Stimulated activated CD8-positive, alpha-beta memory T cell treated with anti-CD3 and anti-CD28 coated beads, Interleukin-7, amount 100 ng/mL, for 48 hours (primary cell): ENCODE measurements at regions not wholly inside any gene's neighbourhood (a gene's known extent, or its start where the extent isn't known, plus 50 kb on each side); places are given as distances from the start of the nearest gene placed in this dataset.
"Not testable (repeated sequence)": the region's sequence is repeated elsewhere in the genome, so short reads cannot be mapped to it uniquely, and the experiment has no call there.

ENCODE experiments used
- DNase-seq, 2 donors: peaks; one replicate each; pipeline ENCODE4 v3.0.0-alpha.2; 2020; ENCODE audit warnings: low read depth in 1 of 2; ENCODE audit errors: extremely low read depth in 1 of 2

DNA sequence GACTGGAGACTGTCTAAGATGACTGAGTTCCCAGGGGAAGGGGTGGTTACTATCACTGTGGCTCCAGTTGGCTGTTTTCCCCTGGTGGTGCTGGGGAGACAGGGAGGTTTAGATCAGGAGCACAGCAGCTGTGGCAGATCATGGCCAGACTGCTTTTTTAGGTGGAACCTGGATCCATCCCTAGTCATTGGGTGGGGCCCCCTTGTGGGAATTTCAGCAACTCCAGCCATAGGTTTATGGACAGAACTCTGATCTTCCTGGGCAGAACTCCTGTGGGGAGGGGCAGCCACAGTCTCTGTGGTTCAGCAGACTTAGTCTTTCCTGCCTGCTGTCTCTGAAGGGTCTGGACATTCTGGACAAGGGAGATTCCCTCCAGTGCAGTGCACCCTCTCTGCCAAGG lies 917.4 kb upstream of the FOXG1 start:
- DNase-seq: not testable (repeated sequence)

DNA sequence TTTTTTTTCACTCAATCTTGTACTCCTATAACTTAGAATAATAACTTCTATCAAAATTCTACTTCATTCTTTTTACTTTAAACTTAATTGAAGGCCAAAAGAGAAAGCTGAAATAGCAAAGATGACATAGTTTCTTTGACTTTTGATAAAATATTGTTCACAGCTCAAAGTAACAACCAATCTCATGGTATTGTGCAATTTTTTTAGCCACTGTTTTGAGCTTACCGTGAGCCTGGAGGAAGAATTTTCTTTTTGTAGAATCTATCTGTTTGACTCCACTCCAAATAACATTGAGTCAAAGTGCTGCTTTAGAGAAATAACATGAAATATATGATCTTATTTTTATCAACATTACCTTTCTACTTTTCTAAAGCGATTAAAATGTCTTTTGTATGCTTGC lies 903.9 kb upstream of the FOXG1 start:
- DNase-seq: no peak

DNA sequence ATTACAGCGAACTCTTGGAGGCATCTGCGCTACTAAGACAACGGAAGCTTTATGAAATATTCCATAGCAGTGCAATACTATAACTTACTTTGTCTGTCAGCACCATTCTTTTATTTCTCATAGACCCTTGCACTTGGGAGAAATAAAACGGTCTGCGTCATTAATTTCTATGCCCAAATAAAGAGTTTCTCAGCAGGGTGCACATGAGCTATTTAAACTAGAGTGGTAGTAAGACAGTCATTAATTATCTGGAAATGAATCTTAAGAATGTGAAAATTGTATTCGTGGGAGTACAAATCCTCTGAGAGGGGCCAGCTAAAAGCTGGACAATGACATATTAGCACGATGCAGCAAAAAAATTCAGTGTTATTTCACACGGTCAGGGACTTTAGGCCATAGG lies 903.4 kb upstream of the FOXG1 start:
- no peak for DNase-seq

DNA sequence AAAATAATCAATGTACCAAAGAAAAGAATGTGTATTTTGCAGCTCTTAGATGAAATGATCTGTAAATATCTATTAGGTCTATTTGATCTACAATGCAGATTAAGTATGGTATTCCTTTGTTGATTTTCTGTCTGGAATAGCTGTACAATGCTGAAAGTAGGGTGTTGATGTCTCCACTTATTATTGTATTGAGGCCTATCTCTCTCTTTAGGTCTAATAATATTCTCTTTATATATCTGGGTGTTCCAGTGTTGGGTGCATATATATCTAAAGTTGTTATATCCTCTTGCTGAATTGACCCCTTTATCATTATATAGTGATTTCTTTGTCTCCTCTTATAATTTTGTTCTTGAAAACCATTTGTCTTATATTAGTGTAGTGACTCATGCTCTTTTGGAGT lies 885.5 kb upstream of the FOXG1 start:
- no peak for DNase-seq

DNA sequence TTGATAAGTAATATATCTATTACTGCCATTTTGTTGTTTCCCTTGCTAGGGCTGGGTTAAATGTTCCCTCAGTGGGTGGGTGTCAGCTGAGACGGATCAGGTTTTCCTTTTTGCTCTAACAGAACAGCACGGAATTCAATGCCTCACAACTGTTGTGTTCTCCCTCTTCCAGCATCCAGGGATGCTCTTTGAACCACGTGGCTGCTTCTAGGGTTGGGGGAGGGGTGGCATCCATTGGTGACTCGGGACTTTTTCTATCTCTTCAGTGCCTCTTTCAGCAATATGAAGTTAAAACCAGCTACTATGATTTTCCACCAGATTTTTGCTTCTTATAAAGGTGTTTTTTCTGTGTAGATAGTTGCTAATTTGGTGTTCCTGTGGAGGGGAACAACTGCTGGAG lies 884.9 kb upstream of the FOXG1 start:
- no peak for DNase-seq

DNA sequence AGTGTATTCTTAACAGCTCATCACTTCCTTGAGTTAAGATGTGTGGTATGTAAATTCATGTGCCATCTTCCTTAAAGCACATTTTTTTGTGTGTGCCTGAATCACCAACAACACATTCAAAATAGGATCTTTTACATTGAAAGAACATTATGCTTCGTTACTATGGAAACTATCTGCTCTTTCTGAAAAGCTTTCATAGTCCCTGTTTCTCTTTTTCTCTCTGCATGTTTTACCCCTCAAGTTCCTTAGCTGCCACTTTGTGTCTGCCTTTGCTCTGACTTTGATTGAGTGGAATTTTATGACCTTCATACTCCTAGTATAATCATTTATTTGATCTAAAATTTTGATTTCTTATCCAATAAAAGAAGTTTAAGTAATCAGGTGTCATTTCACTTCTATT lies 880.3 kb upstream of the FOXG1 start:
- DNase-seq: no peak

DNA sequence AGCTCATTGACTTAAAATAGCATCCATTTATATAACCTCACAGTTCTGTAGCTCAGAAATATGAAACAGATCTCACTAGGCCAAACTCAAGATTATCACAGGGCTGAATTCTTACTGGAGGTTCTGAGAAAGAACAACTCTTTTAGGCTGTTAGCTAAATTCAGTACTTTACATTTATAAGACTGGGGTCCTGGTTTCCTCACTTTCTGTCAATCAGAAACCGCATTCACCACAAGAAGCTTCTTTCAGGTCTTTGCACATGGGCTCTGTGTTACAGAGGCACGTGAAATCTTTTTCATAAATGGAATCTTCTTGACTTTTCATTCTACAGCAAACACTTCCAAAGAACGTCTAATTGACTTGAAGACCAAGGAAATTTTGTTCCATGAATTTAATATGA lies 876.3 kb upstream of the FOXG1 start:
- no peak for DNase-seq

DNA sequence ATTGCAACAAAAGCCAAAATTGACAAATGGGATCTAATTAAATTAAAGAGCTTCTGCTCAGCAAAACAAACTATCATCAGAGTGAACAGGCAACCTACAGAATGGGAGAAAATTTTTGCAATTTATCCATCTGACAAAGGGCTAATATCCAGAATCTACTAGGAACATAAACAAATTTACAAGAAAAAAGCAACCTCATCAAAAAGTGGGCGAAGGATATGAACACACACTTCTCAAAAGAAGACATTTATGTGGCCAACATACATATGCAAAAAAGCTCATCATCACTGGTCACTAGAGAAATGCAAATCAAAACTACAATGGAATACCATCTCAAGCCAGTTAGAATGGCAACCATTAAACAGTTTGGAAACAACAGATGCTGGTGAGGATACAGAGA lies 858.1 kb upstream of the FOXG1 start:
- DNase-seq: not testable (repeated sequence)

DNA sequence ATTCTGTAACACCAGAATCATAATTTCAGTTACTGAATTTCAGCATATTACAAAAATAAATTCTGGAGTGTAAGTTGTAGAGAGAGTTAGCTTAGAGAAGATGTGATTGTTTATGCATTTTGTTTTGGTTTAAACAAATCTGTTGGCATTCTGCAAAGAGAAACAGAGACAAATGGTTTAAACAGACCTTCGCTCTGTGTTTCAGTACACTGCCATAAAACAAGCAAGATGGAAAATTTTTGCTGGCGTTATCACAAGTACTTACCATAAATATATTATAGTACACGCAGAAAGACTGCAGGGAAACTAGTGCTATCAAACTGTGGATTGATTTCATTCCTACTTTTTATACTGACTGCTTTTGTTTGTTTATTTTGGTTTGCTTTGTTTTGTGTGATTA lies 850.3 kb upstream of the FOXG1 start:
- no peak for DNase-seq

DNA sequence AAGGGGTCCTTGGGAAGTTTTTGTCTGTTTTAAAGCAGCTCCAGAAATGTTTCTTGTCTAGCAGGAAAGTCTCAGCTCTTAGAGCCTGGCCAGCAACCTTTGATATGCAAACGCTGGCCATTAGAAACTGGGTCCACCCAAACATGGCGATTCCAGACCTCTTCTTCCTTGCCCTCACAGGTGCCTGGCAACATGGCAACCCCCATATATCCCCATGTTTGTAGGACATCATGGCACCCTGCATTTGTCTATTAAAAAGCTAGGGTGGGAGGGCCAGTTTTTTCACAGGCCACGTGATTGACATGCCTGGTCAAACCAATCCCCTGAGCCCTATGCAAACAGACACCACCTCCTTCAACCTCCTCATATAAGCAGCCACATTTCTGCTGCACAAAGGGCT lies 848.7 kb upstream of the FOXG1 start:
- DNase-seq: no peak

DNA sequence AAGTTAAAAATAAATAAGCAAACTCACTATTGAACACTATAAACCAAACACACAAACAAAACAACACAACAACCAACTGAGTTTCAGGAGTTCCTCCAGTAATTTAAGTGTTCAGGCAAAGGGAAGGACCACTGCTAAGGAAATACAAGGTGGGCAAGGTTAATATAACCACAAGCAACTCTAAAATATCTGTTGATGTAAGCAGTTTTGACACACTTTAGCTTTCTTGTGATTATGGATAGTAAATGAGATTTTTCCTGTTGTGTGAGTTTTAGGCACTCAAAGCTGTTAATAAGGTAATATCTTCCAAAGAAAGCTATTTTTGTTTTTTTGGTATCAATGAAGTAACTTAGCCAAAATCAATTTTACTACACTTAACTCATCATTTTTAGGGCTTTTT lies 839.1 kb upstream of the FOXG1 start:
- DNase-seq: no peak

DNA sequence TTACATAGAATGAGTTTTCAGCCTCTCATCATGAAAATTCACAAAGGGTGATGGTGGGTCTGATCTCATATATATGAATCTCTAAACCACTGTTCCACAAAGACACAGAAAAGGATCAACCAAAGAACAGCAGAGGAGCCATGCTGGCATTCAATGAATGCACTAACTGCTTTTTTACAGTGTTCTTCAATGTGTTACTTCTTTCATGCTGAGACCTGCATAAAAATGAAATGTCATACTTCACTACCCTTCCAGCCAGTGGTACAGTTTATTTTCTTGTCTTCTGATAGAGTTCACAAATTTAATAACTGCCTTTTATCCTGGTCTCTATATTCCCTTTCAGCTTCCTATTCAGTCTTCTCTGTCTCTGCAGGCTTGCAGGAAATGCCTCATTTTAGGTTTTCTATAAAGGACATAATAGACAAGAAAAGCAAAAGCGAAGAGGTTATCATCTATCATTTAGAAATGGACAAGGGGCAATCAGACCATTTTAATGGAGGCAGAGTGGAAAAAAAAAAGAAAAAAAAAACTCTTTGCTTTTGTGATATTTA lies 836.7 kb upstream of the FOXG1 start:
- no peak for DNase-seq

DNA sequence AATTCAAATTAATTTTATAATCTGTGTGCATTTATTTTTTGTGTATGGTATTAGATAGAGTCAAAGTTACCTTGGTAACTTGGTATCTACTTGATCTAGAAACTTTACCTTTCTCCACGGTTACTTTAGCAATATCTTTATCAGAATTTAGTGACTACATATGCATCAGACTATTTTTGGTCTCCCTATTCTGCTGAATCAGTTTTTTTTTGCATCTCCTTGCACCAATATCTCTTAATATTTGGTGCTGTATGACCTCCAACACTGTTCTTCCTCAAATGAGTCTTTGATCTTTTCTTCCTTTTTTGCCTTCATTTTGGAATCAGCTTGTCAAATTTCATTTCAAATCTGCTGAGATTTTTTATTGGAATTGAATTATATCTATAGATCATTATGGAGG lies 828.2 kb upstream of the FOXG1 start:
- DNase-seq: no peak

DNA sequence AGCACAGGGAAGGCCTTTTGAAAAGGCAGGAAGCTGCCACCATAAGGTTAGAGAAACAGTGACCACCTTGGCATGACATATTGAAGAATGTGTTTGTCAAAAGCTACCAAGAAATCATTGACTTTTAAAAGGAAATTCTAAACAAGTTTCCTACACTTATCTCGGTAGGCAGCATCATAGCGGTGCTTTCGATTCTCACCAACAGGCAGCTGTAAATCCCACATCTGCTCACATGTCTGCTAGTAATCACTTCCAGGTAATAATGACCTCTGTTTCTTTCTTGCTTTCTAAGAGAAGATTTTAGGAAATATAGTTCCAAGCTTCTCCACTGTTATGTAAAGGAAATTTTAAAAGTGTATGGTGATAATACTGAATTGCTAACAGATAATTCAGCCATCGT lies 821.1 kb upstream of the FOXG1 start:
- no peak for DNase-seq

DNA sequence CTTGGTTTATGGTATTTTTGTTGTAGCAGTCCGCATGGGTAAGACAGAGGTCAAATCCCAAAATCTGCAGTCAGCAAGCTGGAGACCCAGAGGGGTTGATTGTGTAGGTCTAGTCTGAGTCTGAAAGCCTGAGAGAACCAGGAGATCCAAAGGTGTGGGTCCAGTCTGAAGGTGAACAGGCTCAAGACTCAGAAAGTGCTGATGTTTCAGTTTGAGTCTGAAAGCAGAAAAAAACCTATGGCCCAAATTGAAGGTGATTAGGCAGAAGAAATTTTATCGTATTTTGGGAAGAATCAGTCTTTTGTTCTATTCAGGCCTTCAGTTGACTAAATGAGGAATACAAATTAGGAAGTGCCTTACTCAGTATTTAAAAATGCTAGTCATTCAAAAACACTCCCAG lies 807.8 kb upstream of the FOXG1 start:
- DNase-seq: no peak

DNA sequence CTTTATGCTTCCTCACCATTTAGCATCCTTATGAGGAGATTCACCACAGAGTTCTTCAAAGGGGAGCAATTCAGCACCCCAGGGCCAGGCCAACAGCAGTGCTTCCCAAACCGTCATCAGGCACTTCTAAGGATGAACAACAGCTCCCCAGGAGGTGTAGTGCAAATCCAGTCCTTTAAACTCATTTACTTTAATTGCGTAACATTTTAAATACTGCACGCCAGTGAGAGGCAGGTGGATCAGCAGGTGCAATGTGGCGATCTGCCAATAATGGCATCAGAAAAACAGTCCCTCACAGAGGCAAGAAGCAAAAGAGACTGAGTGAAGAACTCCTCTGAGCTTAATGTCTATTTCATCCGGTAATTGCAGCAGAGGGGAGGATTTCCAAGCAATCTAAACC lies 770.9 kb upstream of the FOXG1 start:
- no peak for DNase-seq

DNA sequence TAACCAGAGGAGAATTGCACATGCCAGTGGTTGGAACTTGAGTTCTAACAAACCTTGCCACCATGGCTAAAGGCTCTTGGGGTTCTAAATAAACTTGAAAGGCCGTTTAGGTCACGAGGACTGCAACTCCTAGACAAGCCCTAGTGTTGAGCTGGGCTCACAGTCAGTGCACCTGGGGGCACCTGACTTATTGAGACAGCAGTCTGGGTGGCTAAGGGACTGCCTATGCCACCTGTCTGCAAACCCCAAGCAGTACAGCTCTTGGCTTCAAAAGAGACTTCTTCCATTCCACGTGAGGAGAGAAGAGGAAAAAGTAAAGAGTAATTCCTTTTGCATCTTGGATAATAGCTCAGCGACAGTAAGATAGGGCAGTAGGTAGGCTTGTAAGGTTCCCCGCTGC lies 765.6 kb upstream of the FOXG1 start:
- no peak for DNase-seq

DNA sequence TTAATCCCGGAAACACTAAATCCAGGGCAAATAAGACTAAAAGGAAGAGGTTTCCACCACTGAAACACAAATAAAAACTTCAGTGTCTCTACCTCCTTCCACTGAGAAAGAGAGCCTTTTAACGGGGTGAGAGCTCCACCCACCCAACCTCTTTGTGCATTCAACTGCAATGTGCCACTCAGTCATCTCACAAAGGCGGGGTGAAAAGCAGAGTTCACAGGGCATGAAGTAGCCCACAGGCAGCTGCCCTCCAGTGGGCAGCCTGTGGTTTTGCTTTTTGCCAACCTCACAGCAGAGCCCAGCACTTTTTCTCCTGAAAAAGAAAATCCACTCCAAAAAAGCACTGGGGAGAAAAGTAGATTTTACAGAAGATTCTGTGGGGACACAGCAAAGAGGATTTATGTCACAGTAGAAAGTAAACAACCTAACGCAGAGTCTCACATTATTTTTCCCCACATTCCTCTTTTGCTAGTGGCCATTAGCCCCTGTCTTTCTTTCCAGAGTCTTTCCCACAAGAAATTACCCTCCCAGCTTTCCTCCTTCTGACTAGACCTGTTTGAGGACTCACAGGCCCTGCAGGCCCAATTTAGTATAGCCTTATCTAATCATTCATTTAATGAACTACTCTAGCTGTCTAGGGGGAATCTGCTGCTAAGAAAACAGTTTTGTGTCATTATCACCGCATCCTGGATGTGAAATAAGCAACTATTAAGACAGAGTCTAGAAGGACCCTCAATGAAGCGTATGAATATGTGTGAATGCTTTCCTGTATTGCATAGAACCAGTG lies 753.8 kb upstream of the FOXG1 start:
- DNase-seq: no peak

DNA sequence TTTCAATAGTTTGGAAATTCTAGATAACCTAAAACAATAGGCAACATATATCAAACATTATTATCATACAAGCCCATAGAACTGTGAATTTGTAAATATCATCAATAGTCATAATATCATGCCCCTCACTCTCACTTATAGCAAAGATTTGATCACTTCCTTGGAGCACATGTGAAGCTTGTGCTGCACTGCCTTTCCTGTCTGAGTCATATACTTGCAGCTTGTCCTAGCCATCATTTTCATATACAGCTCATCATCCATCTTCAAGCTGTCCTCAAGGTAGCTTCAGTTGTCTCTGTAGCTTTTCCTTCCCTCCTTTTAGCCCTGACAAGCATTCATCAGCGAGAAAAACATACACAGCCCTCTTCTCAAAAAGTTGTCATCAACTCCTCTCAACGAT lies 746.5 kb upstream of the FOXG1 start:
- no peak for DNase-seq

DNA sequence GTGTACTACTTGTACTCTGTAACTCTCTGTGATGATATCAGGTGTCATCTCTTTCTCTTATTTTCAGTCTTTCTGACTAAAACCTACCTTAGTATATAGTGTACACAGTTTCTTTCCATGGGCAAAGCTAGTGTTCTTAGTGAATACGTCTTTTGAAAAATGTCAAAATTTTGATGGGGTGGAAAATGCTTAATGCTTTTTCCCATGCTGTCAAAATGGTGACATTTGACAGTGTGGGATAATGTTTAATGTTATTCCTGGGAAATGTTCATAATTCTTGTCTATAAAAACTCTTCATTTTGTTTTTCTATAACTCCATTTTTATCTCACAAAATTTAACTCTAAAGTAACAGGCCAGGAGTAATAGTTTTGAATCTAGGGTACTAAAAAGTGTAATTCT lies 742.7 kb upstream of the FOXG1 start:
- DNase-seq: no peak

DNA sequence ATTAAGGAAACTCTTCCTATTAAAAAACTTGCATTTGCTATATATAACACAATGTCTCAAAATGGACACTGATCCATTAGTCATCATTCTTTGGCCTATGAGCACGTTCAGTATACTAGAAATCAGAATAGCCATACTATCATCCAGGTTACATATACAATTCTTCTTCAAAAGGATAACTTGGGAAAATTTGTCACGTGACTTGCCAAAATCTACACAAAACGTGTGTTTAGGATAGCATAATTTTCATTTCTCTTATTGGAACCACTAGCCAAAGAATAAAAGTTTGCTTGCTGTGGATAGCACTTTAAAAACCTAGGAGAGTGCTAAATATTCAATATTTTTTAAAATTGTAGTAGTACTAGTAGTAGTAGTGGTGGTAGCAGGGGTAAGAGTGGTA lies 714.3 kb upstream of the FOXG1 start:
- DNase-seq: no peak

DNA sequence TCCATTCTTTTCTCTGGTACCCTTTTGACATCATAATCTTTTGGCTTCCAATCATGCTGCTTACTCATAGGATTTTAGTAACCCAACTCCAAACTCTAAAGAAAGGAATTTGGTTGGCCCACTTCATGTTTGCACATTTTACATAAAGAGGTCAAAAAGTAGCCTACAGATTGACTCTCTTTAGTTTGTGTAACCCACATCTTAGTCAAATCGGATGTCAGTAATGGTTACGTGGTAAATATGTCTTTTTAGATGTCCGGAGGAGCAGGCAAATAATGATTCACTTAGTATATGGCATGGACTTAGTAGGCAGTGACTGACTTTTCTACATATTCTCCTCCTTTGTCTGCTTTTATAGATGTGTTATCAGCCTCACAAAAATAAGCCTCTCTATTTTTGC lies 711.6 kb upstream of the FOXG1 start:
- DNase-seq: no peak
